ENCODE measurements at regions not wholly inside any gene's neighbourhood (a gene's known extent, or its start where the extent isn't known, plus 50 kb on each side); places are given as distances from the start of the nearest gene placed in this dataset.

GRCh38 chr4:33429971-33430370 lies 2709.8 kb downstream of the PCDH7 start:
- DNase-seq (ENCODE audit: extremely low read depth, low read depth): no peak
- TF ChIP-seq CTCF (IDR thresholded peaks at IDR 0.05; ENCODE audit: low read depth, low read length): no peak

- no peak for TF ChIP-seq CTCF (IDR thresholded peaks at IDR 0.05; ENCODE audit: low read depth, low read length)
- no peak for DNase-seq (ENCODE audit: extremely low read depth, low read depth)
Observed at GRCh38 chr4:33437406-33437805, 2717.2 kb downstream of the PCDH7 start.

- DNase-seq (ENCODE audit: extremely low read depth, low read depth): no peak
- TF ChIP-seq CTCF (IDR thresholded peaks at IDR 0.05; ENCODE audit: low read depth, low read length): no peak
Observed at GRCh38 chr4:33446953-33447352, 2726.8 kb downstream of the PCDH7 start.

GRCh38 chr4:33448948-33449347 lies 2728.8 kb downstream of the PCDH7 start:
- DNase-seq (ENCODE audit: extremely low read depth, low read depth): no peak
- TF ChIP-seq CTCF (IDR thresholded peaks at IDR 0.05; ENCODE audit: low read depth, low read length): no peak

GRCh38 chr4:33453436-33453835 lies 2733.3 kb downstream of the PCDH7 start:
- no peak for TF ChIP-seq CTCF (IDR thresholded peaks at IDR 0.05; ENCODE audit: low read depth, low read length)
- DNase-seq (ENCODE audit: extremely low read depth, low read depth): no peak

GRCh38 chr4:33453916-33454315 lies 2733.7 kb downstream of the PCDH7 start:
- no peak for DNase-seq (ENCODE audit: extremely low read depth, low read depth)
- no peak for TF ChIP-seq CTCF (IDR thresholded peaks at IDR 0.05; ENCODE audit: low read depth, low read length)

GRCh38 chr4:33465565-33465964 lies 2745.4 kb downstream of the PCDH7 start:
- DNase-seq (ENCODE audit: extremely low read depth, low read depth): no peak
- no peak for TF ChIP-seq CTCF (IDR thresholded peaks at IDR 0.05; ENCODE audit: low read depth, low read length)
